Chondrocyte (in vitro differentiated cells): ENCODE measurements at regions not wholly inside any gene's neighbourhood (a gene's known extent, or its start where the extent isn't known, plus 50 kb on each side); places are given as distances from the start of the nearest gene placed in this dataset.

Source experiments
- DNase-seq: peaks from one replicate; pipeline ENCODE4 v3.0.0; 2021; ENCODE audit warnings: mixed read lengths, low spot score
- H3K27ac Mint-ChIP-seq: one replicate; pipeline ENCODE4 v1.8.0; 2021; ENCODE audit warnings: mild to moderate bottlenecking, moderate library complexity, mixed read lengths; ENCODE audit not compliant: unreplicated experiment
- H3K27me3 Mint-ChIP-seq: 2 replicates; pipeline ENCODE4 v1.8.0; 2021; ENCODE audit warnings: low read depth, mixed read lengths
- H3K36me3 Mint-ChIP-seq: 2 replicates; pipeline ENCODE4 v1.8.0; 2021; ENCODE audit warnings: low read depth, mixed read lengths
- H3K4me1 Mint-ChIP-seq: 2 replicates; pipeline ENCODE4 v1.8.0; 2021; ENCODE audit warnings: low read depth, mild to moderate bottlenecking, mixed read lengths
- H3K4me3 Mint-ChIP-seq: one replicate; pipeline ENCODE4 v1.8.0; 2021; ENCODE audit warnings: mild to moderate bottlenecking, moderate library complexity, mixed read lengths; ENCODE audit not compliant: unreplicated experiment
- H3K9me3 Mint-ChIP-seq: 2 replicates; pipeline ENCODE4 v1.8.0; 2021; ENCODE audit warnings: low read depth, mixed read lengths
- CTCF ChIP-seq: fragments of 200-600 bp; sonication (generic); IDR thresholded peaks from 2 replicates; pipeline ENCODE4 v1.5.0; 2021; ENCODE audit warnings: antibody characterized with exemption, mild to moderate bottlenecking, moderate library complexity

DNA sequence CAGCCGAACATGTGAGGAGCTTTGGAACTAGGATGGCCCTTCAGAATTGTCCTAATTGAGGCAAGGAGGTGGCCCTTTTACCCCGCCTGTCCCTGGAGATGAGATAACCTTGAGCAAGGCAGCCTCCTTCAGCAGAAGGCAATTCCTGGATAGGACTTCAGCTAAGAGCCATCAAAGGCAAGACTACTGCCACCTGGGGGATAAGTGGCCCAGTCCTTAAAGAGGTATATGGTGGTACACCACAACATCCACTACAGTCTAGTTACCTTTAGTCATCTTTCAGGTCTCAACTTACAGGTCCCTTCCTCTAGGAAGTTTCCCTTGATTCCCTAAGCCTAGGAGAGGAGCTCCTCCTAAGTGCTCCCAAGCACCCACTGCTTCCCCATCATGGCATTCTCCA lies 204.2 kb upstream of the CDKN3 start:
- no peak for TF ChIP-seq CTCF
- H3K9me3 Mint-ChIP-seq = no peaks in the 10 kb centered on the region
- H3K4me3 Mint-ChIP-seq = no peak overlapping the region
- no peak for DNase-seq
- H3K36me3 Mint-ChIP-seq = no peaks in the 10 kb centered on the region
- H3K27me3 Mint-ChIP-seq = no peaks in the 10 kb centered on the region
- peaks cover 29% of the 10 kb centered on the region for H3K4me1 Mint-ChIP-seq
- H3K27ac Mint-ChIP-seq = no peak overlapping the region

DNA sequence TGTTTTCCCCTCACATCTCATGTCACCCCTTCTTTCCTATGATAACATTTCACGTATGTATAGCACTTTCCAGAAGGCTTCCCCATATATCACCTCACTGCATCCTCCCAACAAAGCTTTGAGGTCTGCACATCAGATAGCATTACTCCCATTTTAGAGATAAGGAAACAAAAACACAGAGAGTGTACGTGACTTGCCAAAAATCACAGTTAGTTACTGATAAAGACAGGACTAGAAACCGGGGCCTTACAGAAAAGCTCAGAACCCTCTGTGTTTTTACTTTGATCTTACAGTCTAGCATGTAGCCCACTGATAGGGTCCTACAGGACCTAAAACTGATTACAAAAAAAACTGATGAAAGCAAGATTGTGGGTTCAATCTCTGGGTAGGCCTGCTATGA lies 202.9 kb upstream of the CDKN3 start:
- DNase-seq = no peak
- Mint-ChIP-seq H3K4me3 (no peak overlapping the region), H3K9me3 (peaks cover 5% of the 10 kb centered on the region), H3K27me3 (no peaks in the 10 kb centered on the region), H3K4me1 (peaks cover 29% of the 10 kb centered on the region), H3K27ac (no peak overlapping the region), H3K36me3 (no peaks in the 10 kb centered on the region)
- no peak for TF ChIP-seq CTCF

DNA sequence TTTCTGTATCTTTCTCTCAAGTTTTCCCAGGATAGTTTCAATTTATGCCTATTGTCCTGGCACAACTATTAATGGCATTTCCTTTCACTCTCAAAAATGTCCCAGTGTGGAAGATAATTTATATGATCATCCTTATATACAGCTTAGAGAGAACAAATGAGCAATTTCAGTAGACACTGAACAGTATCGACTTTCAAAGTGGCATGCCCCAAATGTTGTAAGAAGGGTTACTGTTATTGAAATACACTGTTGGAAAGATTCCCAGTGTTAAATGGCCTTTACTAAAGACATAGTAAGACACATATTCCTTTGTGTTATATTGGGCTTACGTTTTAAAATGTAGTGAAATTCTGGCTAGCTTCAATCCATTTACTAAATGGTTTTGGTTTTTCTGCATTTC lies 202.3 kb upstream of the CDKN3 start:
- H3K27ac Mint-ChIP-seq = no peak overlapping the region
- H3K4me3 Mint-ChIP-seq = no peak overlapping the region
- no peak for TF ChIP-seq CTCF
- peaks cover 24% of the 10 kb centered on the region for H3K4me1 Mint-ChIP-seq
- H3K27me3 Mint-ChIP-seq = no peaks in the 10 kb centered on the region
- DNase-seq = no peak
- H3K36me3 Mint-ChIP-seq = no peaks in the 10 kb centered on the region
- H3K9me3 Mint-ChIP-seq = peaks cover 5% of the 10 kb centered on the region

GRCh38 chr14:54197369-54197768 lies 199.4 kb upstream of the CDKN3 start:
- no peak overlapping the region for H3K4me3 Mint-ChIP-seq
- no peaks in the 10 kb centered on the region for H3K27me3 Mint-ChIP-seq
- no peak for DNase-seq
- peaks cover 17% of the 10 kb centered on the region for H3K4me1 Mint-ChIP-seq
- no peak overlapping the region for H3K27ac Mint-ChIP-seq
- TF ChIP-seq CTCF = no peak
- no peaks in the 10 kb centered on the region for H3K36me3 Mint-ChIP-seq
- peaks cover 5% of the 10 kb centered on the region for H3K9me3 Mint-ChIP-seq

DNA sequence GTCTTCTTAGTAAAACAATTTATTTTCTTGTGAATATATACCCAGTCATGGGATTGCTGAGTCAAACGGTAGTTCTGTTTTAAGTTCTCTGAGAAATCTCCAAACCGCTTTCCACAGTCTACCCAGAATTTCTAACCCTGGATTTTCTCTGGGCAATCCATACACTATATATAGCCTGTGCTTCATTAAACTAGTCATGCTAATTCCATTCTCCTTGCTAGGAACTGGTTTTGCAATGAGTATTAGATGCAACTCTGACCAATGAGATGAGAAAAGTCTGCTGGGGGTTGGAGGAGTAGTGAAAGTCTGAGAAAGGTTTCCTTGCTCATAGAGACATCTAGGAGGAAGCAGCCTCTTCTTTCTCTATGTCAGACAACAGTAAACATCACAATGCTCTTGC lies 196.1 kb upstream of the CDKN3 start:
- Mint-ChIP-seq H3K4me3 (no peak overlapping the region), H3K9me3 (peaks cover 5% of the 10 kb centered on the region), H3K4me1 (no peaks in the 10 kb centered on the region), H3K27ac (no peak overlapping the region), H3K27me3 (no peaks in the 10 kb centered on the region), H3K36me3 (no peaks in the 10 kb centered on the region)
- no peak for DNase-seq
- TF ChIP-seq CTCF = no peak
